NCI-H2227 (cell line): ENCODE measurements at regions not wholly inside any gene's neighbourhood (a gene's known extent, or its start where the extent isn't known, plus 50 kb on each side); places are given as distances from the start of the nearest gene placed in this dataset.

ENCODE experiments used
- DNase-seq: peaks from one replicate; lab custom pipeline; 2025; ENCODE audit not compliant: unreplicated experiment; lab: John Stamatoyannopoulos, UW

- DNase-seq, result no peak
These were observed 904.6 kb upstream of the NR2F2 start for GRCh38 chr15:95425859-95426258.

GRCh38 chr15:95429345-95429744 is 901.2 kb upstream of the NR2F2 start:
- no peak for DNase-seq

- no peak for DNase-seq
These were observed 899.0 kb upstream of the NR2F2 start for GRCh38 chr15:95431518-95431917.

- no peak for DNase-seq
These were observed 897.6 kb upstream of the NR2F2 start for GRCh38 chr15:95432878-95433405.

- DNase-seq, result no peak
These were observed 890.6 kb upstream of the NR2F2 start for GRCh38 chr15:95439922-95440376.

- DNase-seq, result no peak
These were observed 889.8 kb upstream of the NR2F2 start for GRCh38 chr15:95440712-95441111.

GRCh38 chr15:95442107-95442719 is 888.3 kb upstream of the NR2F2 start:
- DNase-seq, result no peak

- no peak for DNase-seq
These were observed 885.6 kb upstream of the NR2F2 start for GRCh38 chr15:95444860-95445259.

- no peak for DNase-seq
These were observed 883.6 kb upstream of the NR2F2 start for GRCh38 chr15:95446854-95447253.

- DNase-seq, result no peak
These were observed 883.0 kb upstream of the NR2F2 start for GRCh38 chr15:95447486-95447885.

- DNase-seq, result no peak
These were observed 881.8 kb upstream of the NR2F2 start for GRCh38 chr15:95448531-95449229.

GRCh38 chr15:95449230-95449628 is 881.3 kb upstream of the NR2F2 start:
- no peak for DNase-seq

- DNase-seq, result no peak
These were observed 880.1 kb upstream of the NR2F2 start for GRCh38 chr15:95450413-95450812.

- no peak for DNase-seq
These were observed 878.6 kb upstream of the NR2F2 start for GRCh38 chr15:95451938-95452337.

- no peak for DNase-seq
These were observed 875.9 kb upstream of the NR2F2 start for GRCh38 chr15:95454403-95455262.

GRCh38 chr15:95457520-95457919 is 873.0 kb upstream of the NR2F2 start:
- DNase-seq, result no peak

GRCh38 chr15:95458721-95459120 is 871.8 kb upstream of the NR2F2 start:
- DNase-seq, result no peak

GRCh38 chr15:95459273-95459672 is 871.2 kb upstream of the NR2F2 start:
- no peak for DNase-seq

GRCh38 chr15:95464509-95464908 is 866.0 kb upstream of the NR2F2 start:
- no peak for DNase-seq

GRCh38 chr15:95468820-95469219 is 861.7 kb upstream of the NR2F2 start:
- DNase-seq, result no peak

- no peak for DNase-seq
These were observed 861.0 kb upstream of the NR2F2 start for GRCh38 chr15:95469496-95470000.
